ENCODE measurements at regions not wholly inside any gene's neighbourhood (a gene's known extent, or its start where the extent isn't known, plus 50 kb on each side); places are given as distances from the start of the nearest gene placed in this dataset.

GRCh38 chr2:65669574-65669973 lies 237.2 kb upstream of the SPRED2 start:
- no peak for TF ChIP-seq CTCF (IDR thresholded peaks at IDR 0.05; ENCODE audit: low read depth, low read length)
- Histone ChIP-seq H3K36me3 (no peaks in the 10 kb centered on the region), H3K4me3 (ENCODE audit: low read depth, low read length) (no peak overlapping the region), H3K9me3 (ENCODE audit: severe bottlenecking) (peaks cover 19% of the 10 kb centered on the region), H3K27ac (no peak overlapping the region), H3K27me3 (ENCODE audit: insufficient read depth, low read depth, severe bottlenecking) (peaks cover 28% of the 10 kb centered on the region)
- DNase-seq = no peak

- Histone ChIP-seq H3K27me3 (ENCODE audit: insufficient read depth, low read depth, severe bottlenecking) (peaks cover 29% of the 10 kb centered on the region), H3K9me3 (ENCODE audit: severe bottlenecking) (peaks cover 19% of the 10 kb centered on the region), H3K36me3 (no peaks in the 10 kb centered on the region), H3K4me3 (ENCODE audit: low read depth, low read length) (no peak overlapping the region), H3K27ac (no peak overlapping the region)
- no peak for TF ChIP-seq CTCF (IDR thresholded peaks at IDR 0.05; ENCODE audit: low read depth, low read length)
- DNase-seq = no peak
Measured at GRCh38 chr2:65668744-65669143, 236.3 kb upstream of the SPRED2 start.

GRCh38 chr2:65666156-65666725 lies 233.8 kb upstream of the SPRED2 start:
- Histone ChIP-seq H3K36me3 (no peaks in the 10 kb centered on the region), H3K27ac (no peak overlapping the region), H3K27me3 (ENCODE audit: insufficient read depth, low read depth, severe bottlenecking) (peaks cover 40% of the 10 kb centered on the region), H3K9me3 (ENCODE audit: severe bottlenecking) (peaks cover 19% of the 10 kb centered on the region), H3K4me3 (ENCODE audit: low read depth, low read length) (no peak overlapping the region)
- no peak for DNase-seq
- no peak for TF ChIP-seq CTCF (IDR thresholded peaks at IDR 0.05; ENCODE audit: low read depth, low read length)

- Histone ChIP-seq H3K9me3 (ENCODE audit: severe bottlenecking) (peaks cover 19% of the 10 kb centered on the region), H3K27ac (no peak overlapping the region), H3K4me3 (ENCODE audit: low read depth, low read length) (no peak overlapping the region), H3K36me3 (no peaks in the 10 kb centered on the region), H3K27me3 (ENCODE audit: insufficient read depth, low read depth, severe bottlenecking) (peaks cover 52% of the 10 kb centered on the region)
- no peak for DNase-seq
- no peak for TF ChIP-seq CTCF (IDR thresholded peaks at IDR 0.05; ENCODE audit: low read depth, low read length)
Measured at GRCh38 chr2:65664931-65665330, 232.5 kb upstream of the SPRED2 start.

GRCh38 chr2:65663831-65664407 lies 231.5 kb upstream of the SPRED2 start:
- Histone ChIP-seq H3K4me3 (ENCODE audit: low read depth, low read length) (no peak overlapping the region), H3K27me3 (ENCODE audit: insufficient read depth, low read depth, severe bottlenecking) (peaks cover 53% of the 10 kb centered on the region), H3K27ac (no peak overlapping the region), H3K9me3 (ENCODE audit: severe bottlenecking) (peaks cover 12% of the 10 kb centered on the region), H3K36me3 (no peaks in the 10 kb centered on the region)
- no peak for TF ChIP-seq CTCF (IDR thresholded peaks at IDR 0.05; ENCODE audit: low read depth, low read length)
- DNase-seq = no peak

Measured in WERI-Rb-1 (cell line).